Right ventricle myocardium inferior (tissue), 1 donor: ENCODE measurements at regions not wholly inside any gene's neighbourhood (a gene's known extent, or its start where the extent isn't known, plus 50 kb on each side); places are given as distances from the start of the nearest gene placed in this dataset.

ENCODE experiments used
- ATAC-seq: fragments of 200-7000 bp; cut with Tn5 transposase; one replicate; pipeline ENCODE4 v1.9.1; 2020; ENCODE audit warnings: mild to moderate bottlenecking, moderate library complexity
- DNase-seq: peaks from one replicate; pipeline ENCODE4 v3.0.0; 2021; ENCODE audit errors: missing footprints
- intact Hi-C: fragments of 100-400 bp; cut with DNase I; formaldehyde crosslinking; loops from one replicate; pipeline ENCODE4 v1.11.0; 2022
- donor health status: DM: no; HTN: yes; CAD: no; lungs with severe emphysema.

DNA sequence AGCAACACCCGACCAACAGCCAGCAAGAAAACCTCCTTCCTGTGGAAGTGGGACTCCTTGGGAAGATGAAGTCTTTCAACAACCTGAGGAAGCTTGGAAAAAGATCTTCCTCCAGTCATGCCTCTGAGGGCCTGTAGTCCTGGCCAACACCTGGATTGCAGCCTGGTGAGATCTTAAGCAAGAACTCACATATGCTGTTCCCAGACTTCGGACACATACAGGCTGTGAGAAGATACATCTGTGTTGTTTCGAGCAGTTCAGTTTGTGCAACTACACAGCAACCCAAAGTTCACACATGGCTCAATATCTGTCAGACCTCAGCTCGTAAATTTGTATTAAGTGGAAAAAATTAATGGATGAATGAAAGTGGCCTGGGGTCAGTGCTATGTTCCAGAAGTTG is 65.1 kb upstream of the UBAC2 start:
- DNase-seq (no peak), ATAC-seq (peak; percentile 39)
- intact Hi-C loops: no loop called here

DNA sequence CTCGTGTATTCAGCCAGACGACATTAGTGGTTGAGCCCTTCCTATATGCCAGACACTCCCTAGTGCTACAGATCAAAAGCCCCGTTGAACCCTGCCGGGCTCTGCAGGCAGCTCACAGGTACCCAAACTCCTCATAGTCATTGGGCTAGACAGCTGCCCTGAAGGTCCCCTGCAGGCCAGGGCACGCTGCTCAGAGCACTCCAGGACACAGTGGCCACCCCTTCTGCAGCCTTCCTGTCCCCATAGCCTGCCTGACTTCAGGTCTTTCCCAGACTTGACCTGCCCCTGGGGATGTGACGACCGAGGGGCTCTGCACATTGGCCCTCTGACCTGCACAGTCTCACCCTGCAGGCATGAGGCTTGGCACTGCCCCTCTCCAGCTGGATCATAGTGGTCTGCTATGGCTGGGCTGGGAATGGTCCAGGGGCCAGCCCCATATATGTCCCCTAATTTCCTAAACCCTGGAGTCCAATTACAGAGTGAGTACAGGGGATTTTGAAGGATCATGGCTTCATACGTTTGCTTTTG is 64.2 kb upstream of the UBAC2 start:
- intact Hi-C loops: no loop called here
- no peak for DNase-seq
- no peak for ATAC-seq

DNA sequence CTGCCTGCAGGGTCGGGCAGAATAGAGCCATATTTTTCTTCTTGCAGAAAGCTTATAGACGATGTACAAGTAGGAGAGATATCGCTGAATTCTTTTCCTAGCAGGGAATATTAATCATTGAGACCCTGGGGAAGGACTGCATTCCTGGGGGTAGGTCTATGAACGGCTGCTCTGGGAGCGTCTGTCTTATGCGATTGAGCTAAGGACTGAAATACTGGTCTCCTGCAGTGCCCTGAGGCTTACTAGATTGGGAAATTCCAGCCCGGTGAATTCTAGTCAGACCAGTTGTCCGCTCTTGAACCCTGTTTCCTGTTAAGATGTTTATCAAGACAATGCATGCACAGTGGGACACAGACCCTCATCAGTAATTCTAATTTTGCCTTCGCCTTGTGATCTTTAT is 59.8 kb upstream of the UBAC2 start:
- no peak for DNase-seq
- intact Hi-C loops: no loop called here
- ATAC-seq: no peak

DNA sequence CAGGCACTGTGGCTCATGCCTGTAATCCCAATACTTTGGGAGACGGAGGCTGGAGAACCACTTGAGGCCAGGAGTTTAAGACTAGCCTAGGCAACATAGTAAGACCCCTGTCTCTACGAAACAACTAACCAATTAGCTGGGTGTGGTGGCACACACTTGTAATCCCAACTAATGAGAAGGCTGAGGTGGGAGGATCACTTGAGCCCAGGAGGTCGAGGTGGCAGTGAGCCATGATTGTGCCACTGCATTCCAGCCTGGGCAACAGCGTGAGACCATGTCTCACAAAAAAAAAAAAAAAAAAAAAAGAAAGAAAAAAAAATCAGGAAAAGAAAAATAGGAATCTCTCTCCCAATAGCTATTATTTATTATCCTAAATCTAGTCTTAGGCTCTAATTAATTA is 56.8 kb upstream of the UBAC2 start:
- intact Hi-C loops: no loop called here
- ATAC-seq (no peak), DNase-seq (no peak)

DNA sequence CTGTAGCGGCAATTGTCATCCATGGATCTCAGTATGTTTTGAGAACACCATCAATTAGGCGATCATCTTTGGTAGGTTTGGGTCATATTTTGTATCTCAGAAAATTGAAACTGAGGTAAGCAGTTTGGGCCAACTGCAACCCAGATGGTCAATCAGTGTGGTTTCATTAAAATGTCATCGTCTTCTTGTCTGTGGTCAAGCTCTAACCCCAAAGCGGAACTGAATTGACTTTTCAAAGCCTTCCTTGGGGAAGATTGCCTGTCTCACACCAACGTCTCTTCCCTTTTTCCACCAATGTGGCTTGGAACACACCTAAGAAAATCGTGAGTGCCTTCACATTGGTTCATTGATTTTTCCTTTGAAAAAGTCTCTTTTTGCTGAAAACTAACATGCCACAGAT is 56.3 kb upstream of the UBAC2 start:
- DNase-seq (no peak), ATAC-seq (no peak)
- intact Hi-C loops: no loop called here

DNA sequence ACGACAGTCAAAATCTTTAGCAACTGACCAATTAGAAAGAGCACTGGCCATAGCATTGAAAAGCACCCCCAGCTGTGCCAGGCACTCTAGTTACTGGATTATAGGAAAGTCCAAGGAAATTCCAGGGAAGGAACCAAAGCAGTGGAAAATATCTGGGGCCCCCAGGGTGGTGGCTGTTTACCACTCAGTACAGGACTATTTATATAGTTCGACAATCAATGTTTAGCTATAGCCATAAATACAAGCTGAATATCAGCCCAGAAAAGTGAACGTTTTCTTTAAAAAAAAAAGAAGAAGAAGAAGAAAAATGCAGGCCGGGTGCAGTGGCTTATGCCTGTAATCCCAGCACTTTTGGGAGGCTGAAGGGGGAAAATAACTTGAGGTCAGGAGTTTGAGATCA is 55.2 kb upstream of the UBAC2 start:
- intact Hi-C loops: no loop called here
- DNase-seq (no peak), ATAC-seq (no peak)

DNA sequence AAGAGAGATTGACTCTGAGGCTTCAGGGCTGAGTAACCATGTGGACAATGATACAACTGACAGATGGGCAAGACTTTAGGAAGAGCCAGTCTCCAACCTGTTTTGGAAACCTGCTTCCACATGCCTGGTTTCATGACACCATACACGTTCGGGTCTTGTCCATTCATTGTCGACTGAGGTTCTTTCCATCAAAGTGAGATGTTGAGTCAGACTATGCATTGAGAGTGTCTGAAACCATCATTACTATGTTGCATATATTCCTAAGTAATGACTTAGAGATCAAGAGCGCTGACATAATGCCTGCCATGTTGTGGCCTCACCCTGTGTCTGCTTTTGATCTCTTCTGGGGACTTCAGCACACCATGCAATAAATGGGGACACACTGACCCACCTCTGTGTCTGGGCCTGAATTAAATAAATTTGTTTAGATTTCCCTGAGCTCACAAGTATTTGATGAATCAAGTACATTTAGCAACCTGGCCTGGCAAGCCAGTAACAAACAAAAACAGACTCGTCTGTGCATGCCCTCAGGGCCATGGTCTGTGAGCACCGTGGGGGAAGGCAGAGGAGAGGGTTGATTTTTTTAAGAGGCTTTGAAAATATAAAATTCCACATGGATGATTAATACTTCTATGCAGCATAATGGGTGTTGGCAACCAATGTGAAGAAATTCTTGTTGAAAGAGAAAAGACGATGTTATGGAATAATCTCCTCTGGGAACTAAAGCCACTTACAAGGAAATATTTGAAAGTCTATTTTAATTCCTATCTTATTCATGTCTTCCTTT is 49.9 kb upstream of the UBAC2 start:
- ATAC-seq: no peak
- intact Hi-C loops: no loop called here
- DNase-seq: no peak
